GM23338 (cell line): ENCODE measurements at regions not wholly inside any gene's neighbourhood (a gene's known extent, or its start where the extent isn't known, plus 50 kb on each side); places are given as distances from the start of the nearest gene placed in this dataset.

Source experiments
- ATAC-seq: fragments of 200-7000 bp; cut with Tn5 transposase; 3 replicates; pipeline ENCODE4 v1.9.1; 2020
- DNase-seq: peaks from one replicate; pipeline ENCODE4 v3.0.0-alpha.2; 2015; ENCODE audit warnings: low spot score
- H2AFZ ChIP-seq: fragments of 200-600 bp; sonication (generic); 2 replicates; pipeline ENCODE4 v1.8.0; 2016; ENCODE audit warnings: antibody characterized with exemption, mild to moderate bottlenecking, moderate library complexity
- H3F3A ChIP-seq: fragments of 200-600 bp; sonication (generic); replicated peaks from 2 replicates; pipeline ENCODE4 v1.8.0; 2017; ENCODE audit warnings: antibody characterized with exemption, mixed run types, low read depth
- H3K27ac ChIP-seq: fragments of 200-600 bp; sonication (generic); 2 replicates; pipeline ENCODE4 v1.6.1; 2016; ENCODE audit warnings: low read depth
- H3K27me3 ChIP-seq: fragments of 200-600 bp; sonication (generic); 2 replicates; pipeline ENCODE4 v1.8.0; 2016; ENCODE audit warnings: mild to moderate bottlenecking, mixed run types, moderate library complexity; ENCODE audit not compliant: insufficient read depth
- H3K36me3 ChIP-seq: fragments of 200-600 bp; sonication (generic); 2 replicates; pipeline ENCODE4 v1.8.0; 2016; ENCODE audit warnings: mild to moderate bottlenecking; ENCODE audit not compliant: insufficient read depth
- H3K4me1 ChIP-seq: fragments of 200-600 bp; sonication (generic); 2 replicates; pipeline ENCODE4 v1.8.0; 2016; ENCODE audit warnings: mild to moderate bottlenecking, moderate library complexity; ENCODE audit not compliant: insufficient read depth
- H3K4me2 ChIP-seq: fragments of 200-600 bp; sonication (generic); 2 replicates; pipeline ENCODE4 v1.7.1; 2017; ENCODE audit warnings: mixed run types
- H3K4me3 ChIP-seq: fragments of 200-600 bp; sonication (generic); 2 replicates; pipeline ENCODE4 v1.6.1; 2016; ENCODE audit warnings: mixed run types
- H3K79me2 ChIP-seq: fragments of 200-600 bp; sonication (generic); replicated peaks from 2 replicates; pipeline ENCODE4 v1.8.0; 2017; ENCODE audit warnings: mild to moderate bottlenecking; ENCODE audit not compliant: insufficient read depth
- H3K9me2 ChIP-seq: fragments of 200-600 bp; sonication (generic); 2 replicates; pipeline ENCODE4 v1.8.0; 2017; ENCODE audit not compliant: insufficient read depth
- H4K20me1 ChIP-seq: fragments of 200-600 bp; sonication (generic); replicated peaks from 2 replicates; pipeline ENCODE4 v1.8.0; 2017; ENCODE audit warnings: mild to moderate bottlenecking; ENCODE audit not compliant: insufficient read depth
- H3K27ac Mint-ChIP-seq: 2 replicates; pipeline ENCODE4 v1.8.0; 2020; ENCODE audit warnings: inconsistent platforms, mild to moderate bottlenecking, moderate library complexity, mixed read lengths
- H3K27me3 Mint-ChIP-seq: 3 replicates; pipeline ENCODE4 v1.8.0; 2022; ENCODE audit warnings: low read depth, mild to moderate bottlenecking, moderate library complexity, mixed read lengths, inconsistent platforms; ENCODE audit not compliant: insufficient read depth, poor library complexity
- H3K36me3 Mint-ChIP-seq: 3 replicates; pipeline ENCODE4 v1.8.0; 2021; ENCODE audit warnings: low read depth, mild to moderate bottlenecking, inconsistent platforms, moderate library complexity, mixed read lengths
- H3K4me1 Mint-ChIP-seq: 3 replicates; pipeline ENCODE4 v1.8.0; 2020; ENCODE audit warnings: mild to moderate bottlenecking, inconsistent platforms, mixed read lengths
- H3K4me3 Mint-ChIP-seq: 3 replicates; pipeline ENCODE4 v1.8.0; 2021; ENCODE audit warnings: moderate library complexity, mild to moderate bottlenecking, inconsistent platforms, mixed read lengths
- H3K9me3 Mint-ChIP-seq: 3 replicates; pipeline ENCODE4 v1.8.0; 2020; ENCODE audit warnings: moderate library complexity, mild to moderate bottlenecking, inconsistent platforms, mixed read lengths
- CREB1 ChIP-seq: fragments of 250-450 bp; sonication (Bioruptor Pico); IDR thresholded peaks from 2 replicates; pipeline ENCODE4 v1.5.0; 2020; ENCODE audit warnings: low read depth, mild to moderate bottlenecking, moderate library complexity
- EZH2 ChIP-seq: fragments of 200-600 bp; sonication (generic); IDR thresholded peaks from one replicate; pipeline ENCODE4 v1.8.0; 2017; ENCODE audit warnings: antibody characterized with exemption, mild to moderate bottlenecking, low read depth; ENCODE audit not compliant: unreplicated experiment
- NANOG ChIP-seq: IDR thresholded peaks from 2 replicates; pipeline ENCODE4 v1.6.1; 2016; ENCODE audit warnings: antibody characterized with exemption, borderline replicate concordance
- STAT1 ChIP-seq: IDR thresholded peaks from one replicate; pipeline ENCODE4 v1.6.1; 2016; ENCODE audit warnings: antibody characterized with exemption; ENCODE audit not compliant: unreplicated experiment
- ZNF331 ChIP-seq: fragments of 250-450 bp; sonication (Bioruptor Pico); IDR thresholded peaks from 2 replicates; pipeline ENCODE4 v1.5.0; 2020; ENCODE audit warnings: low read depth, mild to moderate bottlenecking, moderate library complexity
- TF ChIP-seq, protein P1 (sequence below), 2 experiments: fragments of 200-600 bp in 1 of 2; sonication (generic) in 1 of 2; conservative IDR thresholded peaks; 2 replicates each; pipeline versions ENCODE4 v1.5.1 to v1.6.1; 2016 to 2017; ENCODE audit warnings: antibody characterized with exemption in 2 of 2, low read depth in 2 of 2, mild to moderate bottlenecking in 2 of 2, moderate library complexity in 1 of 2
- TF ChIP-seq, protein P2 (sequence below): IDR thresholded peaks from one replicate; pipeline ENCODE4 v1.6.1; 2018; ENCODE audit warnings: antibody characterized with exemption; ENCODE audit not compliant: unreplicated experiment
- TF ChIP-seq, protein P3 (sequence below): fragments of 250-450 bp; sonication (Bioruptor Pico); IDR thresholded peaks from 2 replicates; pipeline ENCODE4 v1.5.0; 2020; ENCODE audit warnings: mild to moderate bottlenecking, moderate library complexity

DNA sequence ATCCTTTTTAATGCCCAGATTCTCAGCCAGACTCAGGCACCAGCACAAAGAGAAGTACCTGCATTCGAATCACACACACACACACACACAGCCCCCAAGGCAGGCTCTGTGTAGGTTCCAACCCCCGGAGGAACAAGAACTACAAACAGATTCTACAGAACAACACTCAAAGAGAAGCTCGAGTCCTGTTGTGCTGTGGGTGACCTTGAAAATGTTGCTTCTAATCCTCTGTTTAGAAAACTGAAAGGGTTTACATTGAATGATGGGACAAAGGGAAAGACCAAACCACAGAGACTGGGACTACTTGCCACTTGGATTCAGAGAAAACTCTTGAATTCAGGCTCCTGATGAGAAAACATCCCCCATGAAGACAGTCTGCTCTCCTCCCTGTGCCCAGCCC lies 568.8 kb upstream of the C16orf82 start (continued):
- TF ChIP-seq, protein P1, sequence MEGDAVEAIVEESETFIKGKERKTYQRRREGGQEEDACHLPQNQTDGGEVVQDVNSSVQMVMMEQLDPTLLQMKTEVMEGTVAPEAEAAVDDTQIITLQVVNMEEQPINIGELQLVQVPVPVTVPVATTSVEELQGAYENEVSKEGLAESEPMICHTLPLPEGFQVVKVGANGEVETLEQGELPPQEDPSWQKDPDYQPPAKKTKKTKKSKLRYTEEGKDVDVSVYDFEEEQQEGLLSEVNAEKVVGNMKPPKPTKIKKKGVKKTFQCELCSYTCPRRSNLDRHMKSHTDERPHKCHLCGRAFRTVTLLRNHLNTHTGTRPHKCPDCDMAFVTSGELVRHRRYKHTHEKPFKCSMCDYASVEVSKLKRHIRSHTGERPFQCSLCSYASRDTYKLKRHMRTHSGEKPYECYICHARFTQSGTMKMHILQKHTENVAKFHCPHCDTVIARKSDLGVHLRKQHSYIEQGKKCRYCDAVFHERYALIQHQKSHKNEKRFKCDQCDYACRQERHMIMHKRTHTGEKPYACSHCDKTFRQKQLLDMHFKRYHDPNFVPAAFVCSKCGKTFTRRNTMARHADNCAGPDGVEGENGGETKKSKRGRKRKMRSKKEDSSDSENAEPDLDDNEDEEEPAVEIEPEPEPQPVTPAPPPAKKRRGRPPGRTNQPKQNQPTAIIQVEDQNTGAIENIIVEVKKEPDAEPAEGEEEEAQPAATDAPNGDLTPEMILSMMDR (conservative IDR thresholded peaks at IDR 0.05; ENCODE audit: low read depth in 2 of 2), result no peak
- TF ChIP-seq CREB1 (no peak), ZNF331 (CRISPR knock-in tag) (no peak), EZH2 (no peak), STAT1 (no peak)
- TF ChIP-seq, protein P2, sequence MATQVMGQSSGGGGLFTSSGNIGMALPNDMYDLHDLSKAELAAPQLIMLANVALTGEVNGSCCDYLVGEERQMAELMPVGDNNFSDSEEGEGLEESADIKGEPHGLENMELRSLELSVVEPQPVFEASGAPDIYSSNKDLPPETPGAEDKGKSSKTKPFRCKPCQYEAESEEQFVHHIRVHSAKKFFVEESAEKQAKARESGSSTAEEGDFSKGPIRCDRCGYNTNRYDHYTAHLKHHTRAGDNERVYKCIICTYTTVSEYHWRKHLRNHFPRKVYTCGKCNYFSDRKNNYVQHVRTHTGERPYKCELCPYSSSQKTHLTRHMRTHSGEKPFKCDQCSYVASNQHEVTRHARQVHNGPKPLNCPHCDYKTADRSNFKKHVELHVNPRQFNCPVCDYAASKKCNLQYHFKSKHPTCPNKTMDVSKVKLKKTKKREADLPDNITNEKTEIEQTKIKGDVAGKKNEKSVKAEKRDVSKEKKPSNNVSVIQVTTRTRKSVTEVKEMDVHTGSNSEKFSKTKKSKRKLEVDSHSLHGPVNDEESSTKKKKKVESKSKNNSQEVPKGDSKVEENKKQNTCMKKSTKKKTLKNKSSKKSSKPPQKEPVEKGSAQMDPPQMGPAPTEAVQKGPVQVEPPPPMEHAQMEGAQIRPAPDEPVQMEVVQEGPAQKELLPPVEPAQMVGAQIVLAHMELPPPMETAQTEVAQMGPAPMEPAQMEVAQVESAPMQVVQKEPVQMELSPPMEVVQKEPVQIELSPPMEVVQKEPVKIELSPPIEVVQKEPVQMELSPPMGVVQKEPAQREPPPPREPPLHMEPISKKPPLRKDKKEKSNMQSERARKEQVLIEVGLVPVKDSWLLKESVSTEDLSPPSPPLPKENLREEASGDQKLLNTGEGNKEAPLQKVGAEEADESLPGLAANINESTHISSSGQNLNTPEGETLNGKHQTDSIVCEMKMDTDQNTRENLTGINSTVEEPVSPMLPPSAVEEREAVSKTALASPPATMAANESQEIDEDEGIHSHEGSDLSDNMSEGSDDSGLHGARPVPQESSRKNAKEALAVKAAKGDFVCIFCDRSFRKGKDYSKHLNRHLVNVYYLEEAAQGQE, result no peak

DNA sequence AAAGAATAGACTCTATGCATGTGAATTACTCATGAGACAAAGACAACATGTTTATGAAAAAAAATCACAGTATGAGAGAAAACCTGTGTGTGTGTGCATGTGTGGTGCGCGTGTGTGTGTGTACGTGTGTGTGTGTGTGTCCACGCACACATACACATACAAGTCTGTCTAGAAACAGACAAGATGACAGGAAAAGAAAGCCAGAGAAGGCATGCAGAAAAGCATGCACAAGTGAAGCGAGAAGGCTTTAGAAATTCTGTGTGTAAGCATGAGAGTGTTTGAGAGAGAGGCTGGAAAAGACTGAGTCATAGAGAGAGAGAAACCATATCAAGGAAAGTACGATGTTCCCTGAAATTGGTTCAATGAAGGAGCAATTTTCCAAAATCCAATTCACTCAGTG lies 566.4 kb upstream of the C16orf82 start:
- H2AFZ ChIP-seq, result no peak overlapping the region
- Mint-ChIP-seq H3K9me3 (peaks cover 80% of the 10 kb centered on the region), H3K27ac (no peak overlapping the region; the same call in 1 of the 2 replicates), H3K4me3 (no peak overlapping the region), H3K36me3 (peaks cover 9% of the 10 kb centered on the region), H3K4me1 (no peaks in the 10 kb centered on the region; the same call in 2 of the 3 replicates), H3K27me3 (peaks cover 1% of the 10 kb centered on the region)
- no peak overlapping the region for H3K4me3 ChIP-seq
- H4K20me1 ChIP-seq, result no peaks in the 10 kb centered on the region
- H3K27me3 ChIP-seq, result no peaks in the 10 kb centered on the region
- H3K36me3 ChIP-seq, result no peaks in the 10 kb centered on the region
- H3K4me2 ChIP-seq, result no peak overlapping the region
- no peak for ATAC-seq
- no peak for DNase-seq
- no peaks in the 10 kb centered on the region for H3K79me2 ChIP-seq
- H3K4me1 ChIP-seq, result no peaks in the 10 kb centered on the region
- no peak overlapping the region for H3K27ac ChIP-seq
- no peaks in the 10 kb centered on the region for H3K9me2 ChIP-seq
- no peaks in the 10 kb centered on the region for H3F3A ChIP-seq
- TF ChIP-seq, protein P3, sequence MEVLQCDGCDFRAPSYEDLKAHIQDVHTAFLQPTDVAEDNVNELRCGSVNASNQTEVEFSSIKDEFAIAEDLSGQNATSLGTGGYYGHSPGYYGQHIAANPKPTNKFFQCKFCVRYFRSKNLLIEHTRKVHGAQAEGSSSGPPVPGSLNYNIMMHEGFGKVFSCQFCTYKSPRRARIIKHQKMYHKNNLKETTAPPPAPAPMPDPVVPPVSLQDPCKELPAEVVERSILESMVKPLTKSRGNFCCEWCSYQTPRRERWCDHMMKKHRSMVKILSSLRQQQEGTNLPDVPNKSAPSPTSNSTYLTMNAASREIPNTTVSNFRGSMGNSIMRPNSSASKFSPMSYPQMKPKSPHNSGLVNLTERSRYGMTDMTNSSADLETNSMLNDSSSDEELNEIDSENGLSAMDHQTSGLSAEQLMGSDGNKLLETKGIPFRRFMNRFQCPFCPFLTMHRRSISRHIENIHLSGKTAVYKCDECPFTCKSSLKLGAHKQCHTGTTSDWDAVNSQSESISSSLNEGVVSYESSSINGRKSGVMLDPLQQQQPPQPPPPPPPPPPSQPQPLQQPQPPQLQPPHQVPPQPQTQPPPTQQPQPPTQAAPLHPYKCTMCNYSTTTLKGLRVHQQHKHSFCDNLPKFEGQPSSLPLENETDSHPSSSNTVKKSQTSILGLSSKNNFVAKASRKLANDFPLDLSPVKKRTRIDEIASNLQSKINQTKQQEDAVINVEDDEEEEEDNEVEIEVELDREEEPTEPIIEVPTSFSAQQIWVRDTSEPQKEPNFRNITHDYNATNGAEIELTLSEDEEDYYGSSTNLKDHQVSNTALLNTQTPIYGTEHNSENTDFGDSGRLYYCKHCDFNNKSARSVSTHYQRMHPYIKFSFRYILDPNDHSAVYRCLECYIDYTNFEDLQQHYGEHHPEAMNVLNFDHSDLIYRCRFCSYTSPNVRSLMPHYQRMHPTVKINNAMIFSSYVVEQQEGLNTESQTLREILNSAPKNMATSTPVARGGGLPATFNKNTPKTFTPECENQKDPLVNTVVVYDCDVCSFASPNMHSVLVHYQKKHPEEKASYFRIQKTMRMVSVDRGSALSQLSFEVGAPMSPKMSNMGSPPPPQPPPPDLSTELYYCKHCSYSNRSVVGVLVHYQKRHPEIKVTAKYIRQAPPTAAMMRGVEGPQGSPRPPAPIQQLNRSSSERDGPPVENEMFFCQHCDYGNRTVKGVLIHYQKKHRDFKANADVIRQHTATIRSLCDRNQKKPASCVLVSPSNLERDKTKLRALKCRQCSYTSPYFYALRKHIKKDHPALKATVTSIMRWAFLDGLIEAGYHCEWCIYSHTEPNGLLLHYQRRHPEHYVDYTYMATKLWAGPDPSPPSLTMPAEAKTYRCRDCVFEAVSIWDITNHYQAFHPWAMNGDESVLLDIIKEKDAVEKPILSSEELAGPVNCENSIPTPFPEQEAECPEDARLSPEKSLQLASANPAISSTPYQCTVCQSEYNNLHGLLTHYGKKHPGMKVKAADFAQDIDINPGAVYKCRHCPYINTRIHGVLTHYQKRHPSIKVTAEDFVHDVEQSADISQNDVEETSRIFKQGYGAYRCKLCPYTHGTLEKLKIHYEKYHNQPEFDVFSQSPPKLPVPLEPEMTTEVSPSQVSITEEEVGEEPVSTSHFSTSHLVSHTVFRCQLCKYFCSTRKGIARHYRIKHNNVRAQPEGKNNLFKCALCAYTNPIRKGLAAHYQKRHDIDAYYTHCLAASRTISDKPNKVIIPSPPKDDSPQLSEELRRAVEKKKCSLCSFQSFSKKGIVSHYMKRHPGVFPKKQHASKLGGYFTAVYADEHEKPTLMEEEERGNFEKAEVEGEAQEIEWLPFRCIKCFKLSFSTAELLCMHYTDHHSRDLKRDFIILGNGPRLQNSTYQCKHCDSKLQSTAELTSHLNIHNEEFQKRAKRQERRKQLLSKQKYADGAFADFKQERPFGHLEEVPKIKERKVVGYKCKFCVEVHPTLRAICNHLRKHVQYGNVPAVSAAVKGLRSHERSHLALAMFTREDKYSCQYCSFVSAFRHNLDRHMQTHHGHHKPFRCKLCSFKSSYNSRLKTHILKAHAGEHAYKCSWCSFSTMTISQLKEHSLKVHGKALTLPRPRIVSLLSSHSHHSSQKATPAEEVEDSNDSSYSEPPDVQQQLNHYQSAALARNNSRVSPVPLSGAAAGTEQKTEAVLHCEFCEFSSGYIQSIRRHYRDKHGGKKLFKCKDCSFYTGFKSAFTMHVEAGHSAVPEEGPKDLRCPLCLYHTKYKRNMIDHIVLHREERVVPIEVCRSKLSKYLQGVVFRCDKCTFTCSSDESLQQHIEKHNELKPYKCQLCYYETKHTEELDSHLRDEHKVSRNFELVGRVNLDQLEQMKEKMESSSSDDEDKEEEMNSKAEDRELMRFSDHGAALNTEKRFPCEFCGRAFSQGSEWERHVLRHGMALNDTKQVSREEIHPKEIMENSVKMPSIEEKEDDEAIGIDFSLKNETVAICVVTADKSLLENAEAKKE, result no peak
- TF ChIP-seq, protein P2, result no peak
- no peak for TF ChIP-seq NANOG
